D721Med (cell line): ENCODE measurements at regions not wholly inside any gene's neighbourhood (a gene's known extent, or its start where the extent isn't known, plus 50 kb on each side); places are given as distances from the start of the nearest gene placed in this dataset.

ENCODE experiments used
- DNase-seq: peaks from one replicate; pipeline ENCODE4 v3.0.0; 2011; ENCODE audit warnings: low spot score; ENCODE audit not compliant: insufficient read length
- FAIRE-seq: peaks from 2 replicates; lab custom pipeline; 2011; peaks lifted over from hg19 to GRCh38; lab: Jason Lieb, UNC
- CTCF ChIP-seq: IDR thresholded peaks from 2 replicates; pipeline ENCODE4 v1.5.1; 2012; ENCODE audit warnings: mild to moderate bottlenecking, control low read depth; ENCODE audit not compliant: insufficient read depth; ENCODE audit errors: missing control alignments

GRCh38 chr1:229943148-229943714 lies 123.8 kb upstream of the GALNT2 start:
- no peak for DNase-seq
- FAIRE-seq: no peak
- no peak for TF ChIP-seq CTCF

GRCh38 chr1:229943988-229944743 lies 122.9 kb upstream of the GALNT2 start:
- FAIRE-seq (no peak), DNase-seq (no peak)
- TF ChIP-seq CTCF: no peak

GRCh38 chr1:229945795-229946194 lies 121.2 kb upstream of the GALNT2 start:
- FAIRE-seq (no peak), DNase-seq (no peak)
- TF ChIP-seq CTCF: no peak

- FAIRE-seq (no peak), DNase-seq (no peak)
- no peak for TF ChIP-seq CTCF
Measured at GRCh38 chr1:229947968-229948367, 119.1 kb upstream of the GALNT2 start.

DNA sequence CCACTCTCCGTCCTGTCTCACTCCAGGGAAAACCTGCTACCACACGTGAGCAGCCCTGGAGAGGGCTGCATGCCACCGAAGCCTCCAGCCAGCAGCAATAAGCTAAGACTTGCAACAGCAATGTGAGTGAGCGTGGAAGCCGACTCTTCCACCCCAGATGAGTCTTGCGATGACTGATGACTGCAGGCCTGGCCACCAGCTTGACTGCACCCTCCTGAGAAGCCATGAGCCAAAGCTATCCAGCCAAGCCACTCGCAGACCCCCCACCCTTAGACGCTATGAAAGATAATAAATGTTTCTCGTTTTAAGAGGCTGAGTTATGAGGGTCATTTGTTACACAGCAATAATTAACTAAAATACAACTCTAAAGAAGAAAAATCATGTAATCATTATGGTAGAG lies 118.6 kb upstream of the GALNT2 start:
- no peak for FAIRE-seq
- TF ChIP-seq CTCF: no peak
- no peak for DNase-seq

GRCh38 chr1:229949500-229949899 lies 117.5 kb upstream of the GALNT2 start:
- peak; percentile 87 for FAIRE-seq
- no peak for TF ChIP-seq CTCF
- DNase-seq: no peak

- no peak for FAIRE-seq
- DNase-seq: no peak
Measured at GRCh38 chr1:229950020-229950419, 117.0 kb upstream of the GALNT2 start.

More at GRCh38 chr1:229950020-229950419, 117.0 kb upstream of the GALNT2 start:
- TF ChIP-seq CTCF: no peak
